ENCODE measurements at regions not wholly inside any gene's neighbourhood (a gene's known extent, or its start where the extent isn't known, plus 50 kb on each side); places are given as distances from the start of the nearest gene placed in this dataset.

DNA sequence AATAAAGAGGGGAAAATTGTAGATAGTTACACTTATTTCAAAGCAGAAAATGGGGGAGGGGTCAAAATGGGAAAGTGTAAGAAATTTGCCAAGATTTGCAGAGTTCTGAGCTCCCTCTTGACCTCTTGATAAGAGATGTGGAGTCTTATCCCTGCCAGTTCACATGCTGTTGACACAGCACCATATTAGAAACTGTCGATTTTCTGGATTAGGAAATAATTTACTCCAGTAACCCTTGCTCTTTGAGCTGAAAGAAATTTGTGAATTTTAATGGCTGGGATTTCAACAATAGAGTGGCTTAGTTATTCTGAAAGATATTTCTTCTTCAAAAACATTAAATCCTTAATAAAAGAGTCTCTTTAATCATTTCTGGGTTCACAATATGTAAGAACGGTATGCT, 306.2 kb upstream of the CNTN4 start:
- H3K27me3 ChIP-seq, result no peaks in the 10 kb centered on the region
- FAIRE-seq, result no peak
- ATAC-seq, result no peak
- TF ChIP-seq, protein P1, sequence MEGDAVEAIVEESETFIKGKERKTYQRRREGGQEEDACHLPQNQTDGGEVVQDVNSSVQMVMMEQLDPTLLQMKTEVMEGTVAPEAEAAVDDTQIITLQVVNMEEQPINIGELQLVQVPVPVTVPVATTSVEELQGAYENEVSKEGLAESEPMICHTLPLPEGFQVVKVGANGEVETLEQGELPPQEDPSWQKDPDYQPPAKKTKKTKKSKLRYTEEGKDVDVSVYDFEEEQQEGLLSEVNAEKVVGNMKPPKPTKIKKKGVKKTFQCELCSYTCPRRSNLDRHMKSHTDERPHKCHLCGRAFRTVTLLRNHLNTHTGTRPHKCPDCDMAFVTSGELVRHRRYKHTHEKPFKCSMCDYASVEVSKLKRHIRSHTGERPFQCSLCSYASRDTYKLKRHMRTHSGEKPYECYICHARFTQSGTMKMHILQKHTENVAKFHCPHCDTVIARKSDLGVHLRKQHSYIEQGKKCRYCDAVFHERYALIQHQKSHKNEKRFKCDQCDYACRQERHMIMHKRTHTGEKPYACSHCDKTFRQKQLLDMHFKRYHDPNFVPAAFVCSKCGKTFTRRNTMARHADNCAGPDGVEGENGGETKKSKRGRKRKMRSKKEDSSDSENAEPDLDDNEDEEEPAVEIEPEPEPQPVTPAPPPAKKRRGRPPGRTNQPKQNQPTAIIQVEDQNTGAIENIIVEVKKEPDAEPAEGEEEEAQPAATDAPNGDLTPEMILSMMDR (IDR thresholded peaks at IDR 0.05), result no peak
- H3K4me1 ChIP-seq, result no peaks in the 10 kb centered on the region
- no peak for DNase-seq
- no peak overlapping the region for H3K4me3 ChIP-seq
- intact Hi-C loops (cut with DNase I), result no loop called here
- no peaks in the 10 kb centered on the region for H3K9me3 ChIP-seq
- 39 to 45% methylated on average over 2 of the region's 2 CpGs for WGBS, 2 donors
- no peaks in the 10 kb centered on the region for H3K36me3 ChIP-seq
- no peak overlapping the region for H3K27ac ChIP-seq

DNA sequence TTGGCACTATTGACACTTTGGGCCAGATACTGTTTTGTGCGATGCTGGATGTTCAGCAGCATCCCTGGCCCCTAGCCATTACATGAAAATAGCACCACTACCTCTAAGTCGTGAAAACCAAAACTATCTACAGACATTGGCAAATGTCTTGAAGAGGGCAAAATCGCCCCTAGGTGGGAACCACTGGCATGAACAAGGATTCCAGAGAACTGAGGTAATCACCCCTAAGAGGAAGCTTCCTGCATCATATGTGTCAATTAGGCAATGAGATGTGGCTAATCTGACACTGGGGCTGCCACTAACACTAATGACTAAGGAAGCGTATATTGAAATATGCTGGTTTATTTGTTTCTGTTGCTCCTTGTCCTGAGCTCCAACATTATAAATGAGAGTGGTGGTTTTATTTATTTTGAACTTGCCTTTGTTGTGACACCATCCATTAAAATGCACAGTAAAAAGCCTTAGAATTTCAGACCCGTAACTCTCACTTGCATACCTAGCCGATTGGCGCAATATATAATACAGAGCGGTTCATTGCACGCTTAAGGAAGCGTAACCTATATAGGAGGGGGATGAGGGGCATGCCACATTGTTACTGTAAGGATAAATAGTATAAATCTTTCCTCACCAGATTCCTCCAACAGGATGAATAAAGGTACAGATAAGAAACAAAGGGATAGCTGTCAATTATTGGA, 299.8 kb upstream of the CNTN4 start:
- TF ChIP-seq, protein P1 (IDR thresholded peaks at IDR 0.05), result no peak
- no peak for FAIRE-seq
- Histone ChIP-seq H3K4me3 (no peak overlapping the region), H3K9me3 (no peaks in the 10 kb centered on the region), H3K27me3 (no peaks in the 10 kb centered on the region), H3K27ac (no peak overlapping the region), H3K36me3 (no peaks in the 10 kb centered on the region), H3K4me1 (no peaks in the 10 kb centered on the region)
- no peak for DNase-seq
- ATAC-seq, result no peak
- WGBS, 2 donors, result 76 to 89% methylated on average over 10 of the region's 10 CpGs
- intact Hi-C loops (cut with DNase I), result no loop called here

DNA sequence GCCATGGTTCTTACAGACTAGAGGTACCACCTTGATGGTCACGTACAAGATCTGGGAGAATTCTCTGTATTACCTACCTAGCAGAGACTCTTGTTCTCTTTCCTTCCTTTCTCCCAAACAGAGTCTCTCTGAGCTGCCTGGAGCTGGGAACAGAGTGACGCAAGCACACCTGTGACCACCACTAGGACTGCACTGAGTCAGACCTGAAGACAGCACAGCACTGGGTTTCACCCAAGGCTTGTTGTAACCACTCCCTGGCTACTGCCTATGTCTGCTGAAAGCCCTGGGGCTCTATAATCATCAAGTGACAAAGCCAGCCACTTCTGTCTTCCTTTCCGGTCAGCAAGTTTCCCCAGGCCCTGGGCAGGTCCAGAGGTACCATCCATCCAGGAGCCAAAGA, 293.3 kb upstream of the CNTN4 start:
- Histone ChIP-seq H3K4me3 (no peak overlapping the region), H3K4me1 (no peaks in the 10 kb centered on the region), H3K27ac (no peak overlapping the region), H3K36me3 (no peaks in the 10 kb centered on the region), H3K9me3 (no peaks in the 10 kb centered on the region), H3K27me3 (no peaks in the 10 kb centered on the region)
- WGBS, 2 donors, result 66 to 73% methylated on average over 3 of the region's 3 CpGs
- ATAC-seq (peak in 2 of 4 donors; percentile 38 to 54), FAIRE-seq (no peak), DNase-seq (peak in 1 of 6 donors; percentile 27)
- intact Hi-C loops (cut with DNase I), result no loop called here
- TF ChIP-seq, protein P1 (IDR thresholded peaks at IDR 0.05), result no peak

DNA sequence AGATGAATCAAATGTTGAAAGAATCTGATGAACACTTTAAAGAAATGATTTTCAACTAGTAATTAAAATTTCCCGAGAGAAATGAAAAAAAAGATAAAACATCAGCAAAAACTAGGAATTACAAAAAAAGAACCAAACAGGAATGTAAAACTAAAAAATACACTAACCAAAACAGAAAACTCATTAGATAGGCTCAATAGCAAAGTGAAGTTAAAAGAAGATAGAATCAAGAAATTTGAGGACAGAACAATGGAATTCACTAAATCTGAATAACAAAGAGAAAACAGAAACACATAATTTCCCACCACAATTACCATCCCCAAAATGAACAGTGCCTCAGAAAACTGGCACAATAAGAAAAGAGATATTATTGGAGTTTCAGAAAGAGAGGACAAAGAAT, 290.1 kb upstream of the CNTN4 start:
- no peak overlapping the region for H3K4me3 ChIP-seq
- no peak for DNase-seq
- 68 to 74% methylated on average over 1 of the region's 1 CpG for WGBS, 2 donors
- no peaks in the 10 kb centered on the region for H3K9me3 ChIP-seq
- intact Hi-C loops (cut with DNase I), result no loop called here
- no peaks in the 10 kb centered on the region for H3K36me3 ChIP-seq
- H3K4me1 ChIP-seq, result no peaks in the 10 kb centered on the region
- H3K27ac ChIP-seq, result no peak overlapping the region
- H3K27me3 ChIP-seq, result no peaks in the 10 kb centered on the region
- TF ChIP-seq, protein P1 (IDR thresholded peaks at IDR 0.05), result no peak
- ATAC-seq, result no peak
- FAIRE-seq, result no peak

DNA sequence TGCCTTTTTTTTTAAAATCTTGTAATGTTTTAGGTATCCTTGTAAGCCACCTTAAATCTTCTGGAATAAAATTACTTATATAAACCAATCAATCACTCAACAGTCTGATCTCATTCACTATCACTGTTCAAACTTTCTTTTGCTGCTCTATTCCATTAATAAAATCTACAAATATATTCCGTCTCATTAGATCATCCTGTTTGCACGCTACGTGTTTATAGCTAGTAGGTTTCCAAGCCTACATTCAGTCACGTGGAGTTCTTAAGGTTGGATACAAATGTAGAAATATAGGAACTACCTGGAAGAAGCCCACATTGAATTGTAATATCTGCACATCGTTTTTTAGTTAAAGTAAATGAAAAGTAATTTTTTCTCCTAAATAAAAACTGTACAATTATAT, 274.8 kb upstream of the CNTN4 start:
- Histone ChIP-seq H3K4me1 (peaks cover 0 to 15% (median 10%) of the 10 kb centered on the region in 3 donors), H3K9me3 (no peaks in the 10 kb centered on the region), H3K36me3 (no peaks in the 10 kb centered on the region), H3K4me3 (no peak overlapping the region), H3K27ac (no peak overlapping the region), H3K27me3 (no peaks in the 10 kb centered on the region)
- TF ChIP-seq, protein P1 (IDR thresholded peaks at IDR 0.05), result no peak
- intact Hi-C loops (cut with DNase I), result no loop called here
- DNase-seq (no peak), FAIRE-seq (no peak), ATAC-seq (peak; percentile 54 to 84 (median 70))
- 23 to 25% methylated on average over 5 of the region's 5 CpGs for WGBS, 2 donors
